GM21576 (cell line): ENCODE measurements at regions not wholly inside any gene's neighbourhood (a gene's known extent, or its start where the extent isn't known, plus 50 kb on each side); places are given as distances from the start of the nearest gene placed in this dataset.

Experiments
- ATAC-seq: cut with Tn5 transposase; IDR thresholded peaks from one replicate; pipeline ENCODE4 v1.9.1; 2021; ENCODE audit warnings: mild to moderate bottlenecking, moderate library complexity; ENCODE audit not compliant: unreplicated experiment

GRCh38 chr5:5622806-5623205 is 200.3 kb downstream of the ICE1 start:
- no peak for ATAC-seq

- ATAC-seq: no peak
Measured at GRCh38 chr5:5619546-5619945, 197.1 kb downstream of the ICE1 start.

GRCh38 chr5:5617024-5617423 is 194.5 kb downstream of the ICE1 start:
- ATAC-seq: no peak

GRCh38 chr5:5616247-5616895 is 193.9 kb downstream of the ICE1 start:
- ATAC-seq: no peak

GRCh38 chr5:5615569-5615968 is 193.1 kb downstream of the ICE1 start:
- no peak for ATAC-seq

- ATAC-seq: no peak
Measured at GRCh38 chr5:5613261-5613990, 190.9 kb downstream of the ICE1 start.

- no peak for ATAC-seq
Measured at GRCh38 chr5:5612096-5612495, 189.6 kb downstream of the ICE1 start.

- no peak for ATAC-seq
Measured at GRCh38 chr5:5609935-5610334, 187.5 kb downstream of the ICE1 start.

- ATAC-seq: no peak
Measured at GRCh38 chr5:5605170-5605764, 182.8 kb downstream of the ICE1 start.

- ATAC-seq: no peak
Measured at GRCh38 chr5:5602554-5602953, 180.1 kb downstream of the ICE1 start.

GRCh38 chr5:5598547-5599113 is 176.2 kb downstream of the ICE1 start:
- no peak for ATAC-seq

- no peak for ATAC-seq
Measured at GRCh38 chr5:5593391-5593790, 170.9 kb downstream of the ICE1 start.

- no peak for ATAC-seq
Measured at GRCh38 chr5:5592541-5592940, 170.1 kb downstream of the ICE1 start.

GRCh38 chr5:5591567-5591966 is 169.1 kb downstream of the ICE1 start:
- ATAC-seq: no peak

GRCh38 chr5:5589857-5590256 is 167.4 kb downstream of the ICE1 start:
- ATAC-seq: no peak

- ATAC-seq: no peak
Measured at GRCh38 chr5:5588887-5589826, 166.7 kb downstream of the ICE1 start.

- no peak for ATAC-seq
Measured at GRCh38 chr5:5588386-5588785, 165.9 kb downstream of the ICE1 start.

GRCh38 chr5:5587474-5587873 is 165.0 kb downstream of the ICE1 start:
- no peak for ATAC-seq

GRCh38 chr5:5586721-5587120 is 164.2 kb downstream of the ICE1 start:
- ATAC-seq: no peak

- ATAC-seq: no peak
Measured at GRCh38 chr5:5585751-5586341, 163.4 kb downstream of the ICE1 start.
